CD14-positive monocyte (primary cell): ENCODE measurements at regions not wholly inside any gene's neighbourhood (a gene's known extent, or its start where the extent isn't known, plus 50 kb on each side); places are given as distances from the start of the nearest gene placed in this dataset.

Experiments
- DNase-seq, 3 donors: peaks; one replicate each; pipeline ENCODE4 v3.0.0-alpha.2; 2011 to 2022
- H2AFZ ChIP-seq: 2 replicates; pipeline ENCODE4 v1.6.0; 2012; ENCODE audit warnings: mild to moderate bottlenecking, low read depth, low read length, inconsistent platforms; ENCODE audit not compliant: insufficient read depth, poor library complexity, severe bottlenecking
- H3K27ac ChIP-seq, 2 donors: 1 replicate in 1 of 2; 2 replicates in 1 of 2; pipeline ENCODE4 v1.5.1; 2012 to 2013; ENCODE audit warnings: low read length in 2 of 2, control low read depth in 1 of 2, inconsistent platforms in 1 of 2, low read depth in 1 of 2, mild to moderate bottlenecking in 1 of 2
- H3K27me3 ChIP-seq, 2 donors: one replicate each; pipeline versions ENCODE4 v1.6.0 to v1.6.1; 2011 to 2013; ENCODE audit warnings: low read length in 2 of 2; ENCODE audit not compliant: control insufficient read depth in 2 of 2, insufficient read depth in 2 of 2
- H3K36me3 ChIP-seq, 2 donors: replicated peaks in 1 of 2; 1 replicate in 1 of 2; 2 replicates in 1 of 2; pipeline versions ENCODE4 v1.5.1 to v1.6.1; 2012 to 2013; ENCODE audit warnings: low read length in 2 of 2, control low read depth in 1 of 2, inconsistent platforms in 1 of 2, mild to moderate bottlenecking in 1 of 2; ENCODE audit not compliant: insufficient read depth in 2 of 2, control insufficient read depth in 1 of 2
- H3K4me1 ChIP-seq, 2 donors: 1 replicate in 1 of 2; 2 replicates in 1 of 2; pipeline versions ENCODE4 v1.5.1 to v1.6.1; 2012 to 2013; ENCODE audit warnings: low read length in 2 of 2, control low read depth in 1 of 2, inconsistent platforms in 1 of 2, mild to moderate bottlenecking in 1 of 2, moderate library complexity in 1 of 2; ENCODE audit not compliant: insufficient read depth in 2 of 2, control insufficient read depth in 1 of 2
- H3K4me2 ChIP-seq: replicated peaks from 2 replicates; pipeline ENCODE3; 2012; ENCODE audit warnings: low read length, moderate library complexity, mild to moderate bottlenecking; ENCODE audit not compliant: poor library complexity, severe bottlenecking; ENCODE audit errors: extremely low read depth
- H3K4me3 ChIP-seq, 3 experiments: fragments of 200-600 bp in 1 of 3; sonication (generic) in 1 of 3; replicated peaks in 1 of 3; 1 replicate in 2 of 3; 2 replicates in 1 of 3; pipeline ENCODE4 v1.5.1; 2011 to 2013; ENCODE audit warnings: low read length in 3 of 3, mild to moderate bottlenecking in 3 of 3, control low read depth in 2 of 3, low read depth in 2 of 3, inconsistent platforms in 1 of 3, moderate library complexity in 1 of 3
- H3K79me2 ChIP-seq: 2 replicates; pipeline ENCODE4 v1.6.0; 2012; ENCODE audit warnings: mild to moderate bottlenecking, control low read depth, inconsistent platforms, low read length, moderate library complexity; ENCODE audit not compliant: insufficient read depth
- H3K9ac ChIP-seq: 2 replicates; pipeline ENCODE4 v1.6.0; 2017; ENCODE audit warnings: low read length, mild to moderate bottlenecking; ENCODE audit not compliant: insufficient read depth, poor library complexity, severe bottlenecking
- H3K9me3 ChIP-seq, 2 donors: replicated peaks in 1 of 2; 1 replicate in 1 of 2; 2 replicates in 1 of 2; pipeline versions ENCODE4 v1.5.1 to v1.6.1; 2012 to 2013; ENCODE audit warnings: low read length in 2 of 2, control low read depth in 1 of 2; ENCODE audit not compliant: control insufficient read depth in 1 of 2, insufficient read depth in 1 of 2
- H4K20me1 ChIP-seq: 2 replicates; pipeline ENCODE4 v1.6.0; 2012; ENCODE audit warnings: mild to moderate bottlenecking, low read length, control low read depth, moderate library complexity; ENCODE audit not compliant: insufficient read depth
- H3K27ac Mint-ChIP-seq, 7 donors: one replicate each; pipeline ENCODE4 v1.8.0; 2020; ENCODE audit warnings: mild to moderate bottlenecking in 7 of 7, mixed read lengths in 7 of 7, moderate library complexity in 6 of 7, inconsistent platforms in 2 of 7
- H3K27me3 Mint-ChIP-seq, 3 donors: one replicate each; pipeline ENCODE4 v1.8.0; 2021 to 2022; ENCODE audit warnings: low read depth in 3 of 3, mild to moderate bottlenecking in 3 of 3, mixed read lengths in 3 of 3, moderate library complexity in 3 of 3, inconsistent platforms in 1 of 3
- H3K36me3 Mint-ChIP-seq, 2 donors: one replicate each; pipeline ENCODE4 v1.8.0; 2020; ENCODE audit warnings: mixed read lengths in 2 of 2, inconsistent platforms in 1 of 2, mild to moderate bottlenecking in 1 of 2
- H3K4me1 Mint-ChIP-seq: one replicate; pipeline ENCODE4 v1.8.0; 2020; ENCODE audit warnings: mild to moderate bottlenecking, mixed read lengths
- H3K4me3 Mint-ChIP-seq, 2 donors: one replicate each; pipeline ENCODE4 v1.8.0; 2020; ENCODE audit warnings: mild to moderate bottlenecking in 2 of 2, mixed read lengths in 2 of 2, moderate library complexity in 1 of 2
- H3K9me3 Mint-ChIP-seq, 7 donors: one replicate each; pipeline ENCODE4 v1.8.0; 2020 to 2022; ENCODE audit warnings: mixed read lengths in 7 of 7, mild to moderate bottlenecking in 6 of 7, moderate library complexity in 6 of 7, inconsistent platforms in 2 of 7
- WGBS: methylation state at CpG from one replicate; pipeline ENCODE4 v1.1.5; 2013; ENCODE audit warnings: missing lambda C conversion rate; ENCODE audit not compliant: insufficient coverage; 5-methylcytosine and 5-hydroxymethylcytosine counted together
- intact Hi-C, 2 donors: fragments of 100-400 bp; cut with micrococcal nuclease; formaldehyde crosslinking; loops; one replicate each; pipeline versions ENCODE4 v1.15.0 to v1.15.1; 2023
- TF ChIP-seq, protein P1 (sequence below): fragments of 200-600 bp; IDR thresholded peaks from one replicate; pipeline ENCODE4 v1.8.0; 2022; ENCODE audit warnings: antibody characterized with exemption, mild to moderate bottlenecking

DNA sequence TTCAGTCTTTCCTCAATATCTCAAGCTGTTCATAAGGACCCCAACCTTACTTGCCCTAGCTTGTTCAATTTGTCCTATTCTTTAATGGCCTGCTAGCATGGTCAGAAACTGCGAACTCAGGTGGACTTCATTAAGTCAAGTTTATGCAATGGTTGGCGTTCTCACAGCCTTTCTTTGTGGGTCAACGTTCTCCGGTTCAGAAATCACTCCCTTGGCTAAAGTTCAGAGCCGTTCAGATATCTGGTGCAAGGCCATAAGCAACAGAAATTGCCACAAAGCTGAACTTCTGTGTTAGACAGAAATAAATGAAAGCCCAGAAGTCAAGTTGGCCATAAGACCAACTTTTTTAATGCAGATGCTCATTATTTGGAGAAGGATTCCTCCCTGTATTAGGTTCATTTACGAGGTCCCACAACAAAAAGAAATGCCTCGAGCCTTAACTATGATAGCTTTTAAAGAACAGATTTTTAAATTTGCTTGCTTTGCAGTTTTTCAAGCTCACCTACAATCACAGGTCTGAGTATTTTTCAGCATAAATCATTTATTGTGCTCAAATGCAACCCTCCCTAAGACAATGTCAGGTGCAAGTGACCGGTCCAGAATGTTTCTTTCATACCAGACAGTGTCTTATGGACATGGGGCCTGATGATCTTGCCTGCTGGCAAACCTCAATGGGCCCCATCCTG, 140.2 kb upstream of the COL11A1 start:
- Mint-ChIP-seq H3K4me1 (no peaks in the 10 kb centered on the region), H3K9me3 (no peaks in the 10 kb centered on the region), H3K27me3 (no peaks in the 10 kb centered on the region), H3K27ac (no peak overlapping the region), H3K36me3 (no peaks in the 10 kb centered on the region), H3K4me3 (no peak overlapping the region)
- no peaks in the 10 kb centered on the region for H3K79me2 ChIP-seq
- TF ChIP-seq, protein P1, sequence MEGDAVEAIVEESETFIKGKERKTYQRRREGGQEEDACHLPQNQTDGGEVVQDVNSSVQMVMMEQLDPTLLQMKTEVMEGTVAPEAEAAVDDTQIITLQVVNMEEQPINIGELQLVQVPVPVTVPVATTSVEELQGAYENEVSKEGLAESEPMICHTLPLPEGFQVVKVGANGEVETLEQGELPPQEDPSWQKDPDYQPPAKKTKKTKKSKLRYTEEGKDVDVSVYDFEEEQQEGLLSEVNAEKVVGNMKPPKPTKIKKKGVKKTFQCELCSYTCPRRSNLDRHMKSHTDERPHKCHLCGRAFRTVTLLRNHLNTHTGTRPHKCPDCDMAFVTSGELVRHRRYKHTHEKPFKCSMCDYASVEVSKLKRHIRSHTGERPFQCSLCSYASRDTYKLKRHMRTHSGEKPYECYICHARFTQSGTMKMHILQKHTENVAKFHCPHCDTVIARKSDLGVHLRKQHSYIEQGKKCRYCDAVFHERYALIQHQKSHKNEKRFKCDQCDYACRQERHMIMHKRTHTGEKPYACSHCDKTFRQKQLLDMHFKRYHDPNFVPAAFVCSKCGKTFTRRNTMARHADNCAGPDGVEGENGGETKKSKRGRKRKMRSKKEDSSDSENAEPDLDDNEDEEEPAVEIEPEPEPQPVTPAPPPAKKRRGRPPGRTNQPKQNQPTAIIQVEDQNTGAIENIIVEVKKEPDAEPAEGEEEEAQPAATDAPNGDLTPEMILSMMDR, result no peak
- no peaks in the 10 kb centered on the region for H3K27me3 ChIP-seq
- 87% methylated on average over 7 of the region's 8 CpGs for WGBS
- no peak overlapping the region for H3K4me2 ChIP-seq
- H3K36me3 ChIP-seq, result no peaks in the 10 kb centered on the region
- no peaks in the 10 kb centered on the region for H3K4me1 ChIP-seq
- H2AFZ ChIP-seq, result no peak overlapping the region
- H3K9me3 ChIP-seq, result no peaks in the 10 kb centered on the region
- intact Hi-C loops, result no loop called here
- no peak overlapping the region for H3K9ac ChIP-seq
- H3K4me3 ChIP-seq, result no peak overlapping the region
- DNase-seq, result no peak
- no peak overlapping the region for H3K27ac ChIP-seq
- no peaks in the 10 kb centered on the region for H4K20me1 ChIP-seq

GRCh38 chr1:103247517-103247916, 139.2 kb upstream of the COL11A1 start:
- Histone ChIP-seq H3K9me3 (no peaks in the 10 kb centered on the region), H3K4me1 (no peaks in the 10 kb centered on the region), H3K4me3 (no peak overlapping the region), H3K79me2 (no peaks in the 10 kb centered on the region), H3K36me3 (no peaks in the 10 kb centered on the region), H3K4me2 (no peak overlapping the region), H3K27me3 (no peaks in the 10 kb centered on the region), H3K9ac (no peak overlapping the region), H3K27ac (no peak overlapping the region), H2AFZ (no peak overlapping the region), H4K20me1 (no peaks in the 10 kb centered on the region)
- Mint-ChIP-seq H3K9me3 (peaks cover 0 to 2% (median 0%) of the 10 kb centered on the region in 7 donors), H3K4me3 (no peak overlapping the region), H3K4me1 (no peaks in the 10 kb centered on the region), H3K27ac (no peak overlapping the region), H3K27me3 (no peaks in the 10 kb centered on the region), H3K36me3 (no peaks in the 10 kb centered on the region)
- TF ChIP-seq, protein P1, result no peak
- DNase-seq, result no peak
- intact Hi-C loops, result no loop called here
- 83% methylated on average over 1 of the region's 2 CpGs for WGBS
